HUES64 (cell line): ENCODE measurements at regions not wholly inside any gene's neighbourhood (a gene's known extent, or its start where the extent isn't known, plus 50 kb on each side); places are given as distances from the start of the nearest gene placed in this dataset.

Experiments used
- H3K27ac ChIP-seq: 2 replicates; pipeline ENCODE4 v1.7.0; 2013; ENCODE audit warnings: low read depth, low read length, inconsistent platforms
- H3K27me3 ChIP-seq: 2 replicates; pipeline ENCODE4 v1.6.1; 2013; ENCODE audit warnings: mild to moderate bottlenecking, low read length; ENCODE audit not compliant: insufficient read depth
- H3K36me3 ChIP-seq: 2 replicates; pipeline ENCODE4 v1.6.1; 2013; ENCODE audit warnings: mild to moderate bottlenecking, low read length; ENCODE audit not compliant: insufficient read depth
- H3K4me1 ChIP-seq: 2 replicates; pipeline ENCODE4 v1.6.1; 2013; ENCODE audit warnings: mild to moderate bottlenecking, low read length, moderate library complexity; ENCODE audit not compliant: insufficient read depth
- H3K4me3 ChIP-seq: 2 replicates; pipeline ENCODE4 v1.5.1; 2013; ENCODE audit warnings: mild to moderate bottlenecking, low read length, moderate library complexity
- H3K9ac ChIP-seq: 2 replicates; pipeline ENCODE4 v1.6.1; 2013; ENCODE audit warnings: mild to moderate bottlenecking, low read depth, low read length
- H3K9me3 ChIP-seq: 2 replicates; pipeline ENCODE4 v1.6.1; 2013; ENCODE audit warnings: low read depth, low read length; ENCODE audit not compliant: insufficient read depth
- whole genome bisulfite sequencing: fragments of 150-250, 120-280 bp; methylation state at CpG from one replicate; pipeline ENCODE4 v1.1.7; 2013; ENCODE audit warnings: missing lambda C conversion rate; 5-methylcytosine and 5-hydroxymethylcytosine counted together

- Histone ChIP-seq H3K9me3 (no peaks in the 10 kb centered on the region), H3K36me3 (no peaks in the 10 kb centered on the region), H3K9ac (no peak overlapping the region), H3K27ac (no peak overlapping the region), H3K27me3 (no peaks in the 10 kb centered on the region), H3K4me1 (no peaks in the 10 kb centered on the region; the same call in 1 of the 2 replicates), H3K4me3 (no peak overlapping the region)
- 100% methylated on average over 2 of the region's 5 CpGs for WGBS
Measured at GRCh38 chr13:37490176-37490779, 108.3 kb downstream of the POSTN start.

GRCh38 chr13:37488726-37489125 lies 109.8 kb downstream of the POSTN start:
- H3K9ac ChIP-seq, result no peak overlapping the region
- H3K27me3 ChIP-seq, result no peaks in the 10 kb centered on the region
- H3K4me3 ChIP-seq, result no peak overlapping the region
- no peak overlapping the region for H3K27ac ChIP-seq
- H3K36me3 ChIP-seq, result no peaks in the 10 kb centered on the region
- H3K4me1 ChIP-seq, result no peaks in the 10 kb centered on the region; the same call in 1 of the 2 replicates
- H3K9me3 ChIP-seq, result no peaks in the 10 kb centered on the region

- H3K4me1 ChIP-seq, result peaks cover 6% of the 10 kb centered on the region
- H3K36me3 ChIP-seq, result no peaks in the 10 kb centered on the region
- H3K27ac ChIP-seq, result no peak overlapping the region
- 94% methylated on average over 7 of the region's 7 CpGs for WGBS
- H3K4me3 ChIP-seq, result no peak overlapping the region
- H3K9me3 ChIP-seq, result no peaks in the 10 kb centered on the region
- no peaks in the 10 kb centered on the region for H3K27me3 ChIP-seq
- no peak overlapping the region for H3K9ac ChIP-seq
Measured at GRCh38 chr13:37486171-37486681, 112.3 kb downstream of the POSTN start.

- Histone ChIP-seq H3K27ac (no peak overlapping the region), H3K4me1 (peaks cover 6% of the 10 kb centered on the region; the same call in 1 of the 2 replicates), H3K36me3 (no peaks in the 10 kb centered on the region), H3K4me3 (no peak overlapping the region), H3K27me3 (no peaks in the 10 kb centered on the region), H3K9ac (no peak overlapping the region), H3K9me3 (no peaks in the 10 kb centered on the region)
Measured at GRCh38 chr13:37485756-37486155, 112.8 kb downstream of the POSTN start.

- H3K27ac ChIP-seq, result no peak overlapping the region
- H3K4me1 ChIP-seq, result peaks cover 6% of the 10 kb centered on the region; the same call in 1 of the 2 replicates
- no peaks in the 10 kb centered on the region for H3K9me3 ChIP-seq
- no peak overlapping the region for H3K4me3 ChIP-seq
- no peaks in the 10 kb centered on the region for H3K36me3 ChIP-seq
- no peaks in the 10 kb centered on the region for H3K27me3 ChIP-seq
- WGBS, result 89% methylated on average over 2 of the region's 2 CpGs
- H3K9ac ChIP-seq, result no peak overlapping the region
Measured at GRCh38 chr13:37484056-37484455, 114.5 kb downstream of the POSTN start.

GRCh38 chr13:37482331-37482730 lies 116.2 kb downstream of the POSTN start:
- 88% methylated on average over 2 of the region's 2 CpGs for WGBS
- peaks cover 6% of the 10 kb centered on the region; the same call in 1 of the 2 replicates for H3K4me1 ChIP-seq
- H3K36me3 ChIP-seq, result no peaks in the 10 kb centered on the region
- no peak overlapping the region for H3K4me3 ChIP-seq
- no peaks in the 10 kb centered on the region for H3K9me3 ChIP-seq
- no peaks in the 10 kb centered on the region for H3K27me3 ChIP-seq
- H3K27ac ChIP-seq, result no peak overlapping the region
- H3K9ac ChIP-seq, result no peak overlapping the region

GRCh38 chr13:37481885-37482227 lies 116.7 kb downstream of the POSTN start:
- H3K27me3 ChIP-seq, result no peaks in the 10 kb centered on the region
- H3K4me1 ChIP-seq, result peaks cover 6% of the 10 kb centered on the region; the same call in 1 of the 2 replicates
- WGBS, result 92% methylated on average over 1 of the region's 1 CpG
- H3K27ac ChIP-seq, result no peak overlapping the region
- no peak overlapping the region for H3K9ac ChIP-seq
- H3K4me3 ChIP-seq, result no peak overlapping the region
- no peaks in the 10 kb centered on the region for H3K36me3 ChIP-seq
- no peaks in the 10 kb centered on the region for H3K9me3 ChIP-seq

GRCh38 chr13:37481011-37481884 lies 117.3 kb downstream of the POSTN start:
- peaks cover 6% of the 10 kb centered on the region for H3K4me1 ChIP-seq
- H3K36me3 ChIP-seq, result no peaks in the 10 kb centered on the region
- WGBS, result 96% methylated on average over 7 of the region's 7 CpGs
- no peaks in the 10 kb centered on the region for H3K27me3 ChIP-seq
- no peaks in the 10 kb centered on the region for H3K9me3 ChIP-seq
- no peak overlapping the region for H3K4me3 ChIP-seq
- H3K9ac ChIP-seq, result no peak overlapping the region
- H3K27ac ChIP-seq, result no peak overlapping the region

- 100% methylated on average over 1 of the region's 1 CpG for WGBS
- H3K4me1 ChIP-seq, result peaks cover 6% of the 10 kb centered on the region
- no peak overlapping the region for H3K27ac ChIP-seq
- no peak overlapping the region for H3K4me3 ChIP-seq
- H3K9ac ChIP-seq, result no peak overlapping the region
- no peaks in the 10 kb centered on the region for H3K27me3 ChIP-seq
- no peaks in the 10 kb centered on the region for H3K9me3 ChIP-seq
- no peaks in the 10 kb centered on the region for H3K36me3 ChIP-seq
Measured at GRCh38 chr13:37479916-37480315, 118.7 kb downstream of the POSTN start.

- no peaks in the 10 kb centered on the region for H3K27me3 ChIP-seq
- WGBS, result 74% methylated on average over 4 of the region's 4 CpGs
- peaks cover 6% of the 10 kb centered on the region for H3K4me1 ChIP-seq
- H3K36me3 ChIP-seq, result no peaks in the 10 kb centered on the region
- H3K27ac ChIP-seq, result no peak overlapping the region
- H3K9ac ChIP-seq, result no peak overlapping the region
- no peaks in the 10 kb centered on the region for H3K9me3 ChIP-seq
- no peak overlapping the region for H3K4me3 ChIP-seq
Measured at GRCh38 chr13:37476874-37477273, 121.7 kb downstream of the POSTN start.

- H3K9me3 ChIP-seq, result no peaks in the 10 kb centered on the region
- no peak overlapping the region for H3K9ac ChIP-seq
- no peaks in the 10 kb centered on the region for H3K36me3 ChIP-seq
- H3K27me3 ChIP-seq, result no peaks in the 10 kb centered on the region
- H3K27ac ChIP-seq, result no peak overlapping the region
- no CpG with 5 or more reads among the region's 1 CpG for WGBS
- no peak overlapping the region for H3K4me3 ChIP-seq
- no peaks in the 10 kb centered on the region; the same call in 1 of the 2 replicates for H3K4me1 ChIP-seq
Measured at GRCh38 chr13:37475966-37476365, 122.6 kb downstream of the POSTN start.
